ENCODE measurements at regions not wholly inside any gene's neighbourhood (a gene's known extent, or its start where the extent isn't known, plus 50 kb on each side); places are given as distances from the start of the nearest gene placed in this dataset.

DNA sequence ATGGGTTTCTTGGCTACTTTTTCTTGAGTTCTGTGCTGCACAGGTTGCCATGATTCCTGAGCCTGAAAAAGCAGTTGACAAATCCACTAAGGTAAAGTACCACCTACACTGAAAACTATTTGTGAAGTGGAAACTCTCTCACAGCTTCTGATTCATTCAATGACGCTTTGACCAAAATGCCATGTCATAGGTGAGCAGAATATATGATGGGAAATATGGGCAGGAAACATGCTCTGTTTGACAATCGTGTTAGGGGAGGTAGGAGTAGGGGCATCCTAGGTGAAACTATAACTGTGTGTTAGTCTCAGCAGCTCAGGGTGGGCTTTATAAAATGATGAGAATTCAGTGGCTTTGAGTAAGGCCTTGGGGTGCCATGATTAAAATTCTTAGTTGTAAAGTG, 69.6 kb upstream of the ELMO1 start:
- Histone ChIP-seq H3K4me3 (ENCODE audit: low read length in 2 of 2) (no peak overlapping the region), H3K4me1 (ENCODE audit: insufficient read depth, low read length) (no peaks in the 10 kb centered on the region), H3K9me3 (ENCODE audit: control insufficient read depth in 1 of 2, low read length in 2 of 2) (no peaks in the 10 kb centered on the region), H3K27ac (ENCODE audit: low read depth, low read length) (no peak overlapping the region), H3K27me3 (ENCODE audit: insufficient read depth, low read length) (no peaks in the 10 kb centered on the region), H3K36me3 (ENCODE audit: insufficient read depth, low read length) (no peaks in the 10 kb centered on the region)
- Mint-ChIP-seq H3K36me3 (no peaks in the 10 kb centered on the region), H3K4me1 (no peaks in the 10 kb centered on the region), H3K27me3 (peaks cover 11 to 12% of the 10 kb centered on the region in 2 donors), H3K27ac (no peak overlapping the region), H3K9me3 (peaks cover 0 to 3% (median 0%) of the 10 kb centered on the region in 8 donors), H3K4me3 (no peak overlapping the region)
- ChIA-PET CTCF (ENCODE audit: partially characterized antibody) (interaction anchor here (0.7 kb wide), 1 partner anchor 23 kb away, joined by 3 read pairs; no protein-coding TSS in a partner anchor), POLR2A (ENCODE audit: partially characterized antibody) (no interaction called here)
- no peak for DNase-seq
- intact Hi-C loops (cut with micrococcal nuclease), result no loop called here

DNA sequence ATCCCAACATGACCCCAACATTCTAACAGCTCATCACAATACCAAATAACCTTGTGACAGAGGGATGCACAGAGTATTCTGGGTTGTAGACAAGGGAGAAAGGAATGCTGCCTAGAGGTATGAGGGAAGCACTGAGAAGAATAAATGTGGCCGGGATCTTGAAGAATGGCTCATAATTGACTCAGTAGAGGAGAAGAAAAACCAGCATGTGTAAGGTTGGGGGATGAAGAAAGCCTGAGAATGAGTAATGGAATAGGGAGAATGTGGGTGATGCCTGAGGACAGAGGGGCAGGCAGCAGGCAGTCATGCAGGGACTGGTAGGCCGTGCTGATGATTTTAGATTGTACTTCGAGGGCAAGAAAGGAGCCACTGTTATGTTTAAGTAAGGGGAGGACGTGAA, 75.4 kb upstream of the ELMO1 start:
- no peak for DNase-seq
- H3K36me3 Mint-ChIP-seq, result no peaks in the 10 kb centered on the region
- peaks cover 0 to 2% (median 0%) of the 10 kb centered on the region in 8 donors for H3K9me3 Mint-ChIP-seq
- no peaks in the 10 kb centered on the region for H3K9me3 ChIP-seq (ENCODE audit: control insufficient read depth in 1 of 2, low read length in 2 of 2)
- no peak overlapping the region for H3K27ac ChIP-seq (ENCODE audit: low read depth, low read length)
- H3K27ac Mint-ChIP-seq, result no peak overlapping the region
- ChIA-PET CTCF (ENCODE audit: partially characterized antibody) (interaction anchor here (1.1 kb wide), 1 partner anchor 27 kb away, joined by 3 read pairs; no protein-coding TSS in a partner anchor), POLR2A (ENCODE audit: partially characterized antibody) (no interaction called here)
- H3K4me3 ChIP-seq (ENCODE audit: low read length in 2 of 2), result no peak overlapping the region
- H3K27me3 ChIP-seq (ENCODE audit: insufficient read depth, low read length), result no peaks in the 10 kb centered on the region
- H3K4me1 ChIP-seq (ENCODE audit: insufficient read depth, low read length), result no peaks in the 10 kb centered on the region
- H3K36me3 ChIP-seq (ENCODE audit: insufficient read depth, low read length), result no peaks in the 10 kb centered on the region
- no peaks in the 10 kb centered on the region for H3K4me1 Mint-ChIP-seq
- no peak overlapping the region for H3K4me3 Mint-ChIP-seq
- intact Hi-C loops (cut with micrococcal nuclease), result no loop called here
- H3K27me3 Mint-ChIP-seq, result peaks cover 18 to 22% of the 10 kb centered on the region in 2 donors

GRCh38 chr7:37524797-37525196, 76.1 kb upstream of the ELMO1 start:
- intact Hi-C loops (cut with micrococcal nuclease), result no loop called here
- DNase-seq, result no peak
- Mint-ChIP-seq H3K4me3 (no peak overlapping the region), H3K4me1 (no peaks in the 10 kb centered on the region), H3K27ac (peak overlapping the region in 1 of 7 donors; percentile 13), H3K27me3 (peaks cover 18 to 19% of the 10 kb centered on the region in 2 donors), H3K36me3 (no peaks in the 10 kb centered on the region), H3K9me3 (no peaks in the 10 kb centered on the region)
- no peaks in the 10 kb centered on the region for H3K36me3 ChIP-seq (ENCODE audit: insufficient read depth, low read length)
- H3K4me1 ChIP-seq (ENCODE audit: insufficient read depth, low read length), result no peaks in the 10 kb centered on the region
- H3K27ac ChIP-seq (ENCODE audit: low read depth, low read length), result no peak overlapping the region
- no peaks in the 10 kb centered on the region for H3K27me3 ChIP-seq (ENCODE audit: insufficient read depth, low read length)
- ChIA-PET POLR2A (ENCODE audit: partially characterized antibody) (no interaction called here), CTCF (ENCODE audit: partially characterized antibody) (interaction anchor here (1.1 kb wide), 1 partner anchor 28 kb away, joined by 3 read pairs; no protein-coding TSS in a partner anchor)
- H3K4me3 ChIP-seq (ENCODE audit: low read length in 2 of 2), result no peak overlapping the region
- H3K9me3 ChIP-seq (ENCODE audit: control insufficient read depth in 1 of 2, low read length in 2 of 2), result no peaks in the 10 kb centered on the region

DNA sequence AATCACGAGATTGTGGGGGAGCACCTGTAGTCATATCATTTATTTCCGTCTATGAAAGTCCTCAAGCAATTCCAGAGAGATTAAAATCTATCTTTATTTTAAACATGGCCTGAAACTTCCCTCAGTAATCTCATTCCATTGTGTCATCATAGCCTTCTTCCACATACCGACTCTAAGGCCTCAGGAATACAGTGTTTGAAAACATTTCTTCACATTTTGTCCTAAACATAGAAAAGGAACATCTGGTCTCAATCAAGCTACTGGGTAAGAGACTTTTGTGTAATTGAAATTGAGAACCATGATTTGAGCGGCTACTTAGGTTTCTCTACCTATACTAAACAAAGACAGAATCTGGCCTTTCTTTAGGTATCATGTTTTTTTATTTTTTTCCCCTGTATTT, 78.0 kb upstream of the ELMO1 start:
- no peaks in the 10 kb centered on the region for H3K27me3 ChIP-seq (ENCODE audit: insufficient read depth, low read length)
- Mint-ChIP-seq H3K27me3 (peaks cover 19 to 22% of the 10 kb centered on the region in 2 donors), H3K9me3 (no peaks in the 10 kb centered on the region), H3K27ac (no peak overlapping the region), H3K4me3 (no peak overlapping the region), H3K36me3 (no peaks in the 10 kb centered on the region), H3K4me1 (no peaks in the 10 kb centered on the region)
- no peaks in the 10 kb centered on the region for H3K9me3 ChIP-seq (ENCODE audit: control insufficient read depth in 1 of 2, low read length in 2 of 2)
- CTCF ChIA-PET (ENCODE audit: partially characterized antibody), result no interaction called here
- POLR2A ChIA-PET (ENCODE audit: partially characterized antibody), result no interaction called here
- no peaks in the 10 kb centered on the region for H3K36me3 ChIP-seq (ENCODE audit: insufficient read depth, low read length)
- H3K27ac ChIP-seq (ENCODE audit: low read depth, low read length), result no peak overlapping the region
- no peak for DNase-seq
- no peak overlapping the region for H3K4me3 ChIP-seq (ENCODE audit: low read length in 2 of 2)
- intact Hi-C loops (cut with micrococcal nuclease), result no loop called here
- H3K4me1 ChIP-seq (ENCODE audit: insufficient read depth, low read length), result no peaks in the 10 kb centered on the region

- intact Hi-C loops (cut with micrococcal nuclease), result no loop called here
- H3K9me3 Mint-ChIP-seq, result no peaks in the 10 kb centered on the region
- H3K4me1 ChIP-seq (ENCODE audit: insufficient read depth, low read length), result no peaks in the 10 kb centered on the region
- no peak overlapping the region for H3K4me3 ChIP-seq (ENCODE audit: low read length in 2 of 2)
- peaks cover 19 to 21% of the 10 kb centered on the region in 2 donors for H3K27me3 Mint-ChIP-seq
- ChIA-PET CTCF (ENCODE audit: partially characterized antibody) (no interaction called here), POLR2A (ENCODE audit: partially characterized antibody) (no interaction called here)
- no peaks in the 10 kb centered on the region for H3K4me1 Mint-ChIP-seq
- H3K9me3 ChIP-seq (ENCODE audit: control insufficient read depth in 1 of 2, low read length in 2 of 2), result no peaks in the 10 kb centered on the region
- H3K36me3 ChIP-seq (ENCODE audit: insufficient read depth, low read length), result no peaks in the 10 kb centered on the region
- no peaks in the 10 kb centered on the region for H3K36me3 Mint-ChIP-seq
- no peaks in the 10 kb centered on the region for H3K27me3 ChIP-seq (ENCODE audit: insufficient read depth, low read length)
- H3K27ac ChIP-seq (ENCODE audit: low read depth, low read length), result no peak overlapping the region
- H3K27ac Mint-ChIP-seq, result no peak overlapping the region
- no peak for DNase-seq
- no peak overlapping the region for H3K4me3 Mint-ChIP-seq
These were observed 78.4 kb upstream of the ELMO1 start for GRCh38 chr7:37527109-37527508.

- Mint-ChIP-seq H3K4me1 (no peaks in the 10 kb centered on the region), H3K27me3 (peaks cover 6 to 18% of the 10 kb centered on the region in 2 donors), H3K4me3 (no peak overlapping the region), H3K36me3 (no peaks in the 10 kb centered on the region), H3K9me3 (peaks cover 0 to 6% (median 1%) of the 10 kb centered on the region in 8 donors), H3K27ac (no peak overlapping the region)
- ChIA-PET CTCF (ENCODE audit: partially characterized antibody) (no interaction called here), POLR2A (ENCODE audit: partially characterized antibody) (no interaction called here)
- no peaks in the 10 kb centered on the region for H3K36me3 ChIP-seq (ENCODE audit: insufficient read depth, low read length)
- H3K9me3 ChIP-seq (ENCODE audit: control insufficient read depth in 1 of 2, low read length in 2 of 2), result no peaks in the 10 kb centered on the region
- H3K4me1 ChIP-seq (ENCODE audit: insufficient read depth, low read length), result no peaks in the 10 kb centered on the region
- no peak overlapping the region for H3K27ac ChIP-seq (ENCODE audit: low read depth, low read length)
- peaks cover 13% of the 10 kb centered on the region for H3K27me3 ChIP-seq (ENCODE audit: insufficient read depth, low read length)
- intact Hi-C loops (cut with micrococcal nuclease), result no loop called here
- H3K4me3 ChIP-seq (ENCODE audit: low read length in 2 of 2), result no peak overlapping the region
- no peak for DNase-seq
These were observed 82.6 kb upstream of the ELMO1 start for GRCh38 chr7:37531225-37531624.

- no peak for DNase-seq
- Mint-ChIP-seq H3K4me3 (no peak overlapping the region), H3K27me3 (peaks cover 8 to 15% of the 10 kb centered on the region in 2 donors), H3K36me3 (no peaks in the 10 kb centered on the region), H3K4me1 (no peaks in the 10 kb centered on the region), H3K9me3 (peaks cover 0 to 6% (median 1%) of the 10 kb centered on the region in 8 donors), H3K27ac (no peak overlapping the region)
- ChIA-PET POLR2A (ENCODE audit: partially characterized antibody) (no interaction called here), CTCF (ENCODE audit: partially characterized antibody) (no interaction called here)
- intact Hi-C loops (cut with micrococcal nuclease), result no loop called here
- Histone ChIP-seq H3K4me3 (ENCODE audit: low read length in 2 of 2) (no peak overlapping the region), H3K27ac (ENCODE audit: low read depth, low read length) (no peak overlapping the region), H3K27me3 (ENCODE audit: insufficient read depth, low read length) (peaks cover 13% of the 10 kb centered on the region), H3K36me3 (ENCODE audit: insufficient read depth, low read length) (no peaks in the 10 kb centered on the region), H3K9me3 (ENCODE audit: control insufficient read depth in 1 of 2, low read length in 2 of 2) (no peaks in the 10 kb centered on the region), H3K4me1 (ENCODE audit: insufficient read depth, low read length) (no peaks in the 10 kb centered on the region)
These were observed 84.0 kb upstream of the ELMO1 start for GRCh38 chr7:37532636-37533035.
